H1 (cell line): ENCODE measurements at regions not wholly inside any gene's neighbourhood (a gene's known extent, or its start where the extent isn't known, plus 50 kb on each side); places are given as distances from the start of the nearest gene placed in this dataset.
A peak's percentile ranks its signal among the peaks of the same experiment; 100 is the strongest.

Source experiments
- CTCF ChIA-PET: fragments of 300-600 bp; sonication (Branson Sonifier 250); formaldehyde crosslinking; loops from one replicate; lab custom pipeline; 2021; ENCODE audit not compliant: partially characterized antibody; lab: Charles Lee
- POLR2A ChIA-PET: fragments of 300-600 bp; sonication (Branson Sonifier 250); formaldehyde crosslinking; loops from one replicate; lab custom pipeline; 2021; ENCODE audit warnings: inconsistent platforms; ENCODE audit not compliant: partially characterized antibody; lab: Charles Lee
- DNase-seq, 2 experiments: peaks; one replicate each; pipeline versions ENCODE4 v3.0.0 to v3.0.0-alpha.2; 2010 to 2022; ENCODE audit warnings: low spot score in 2 of 2, low read depth in 1 of 2, mixed read lengths in 1 of 2
- FAIRE-seq: peaks from 2 replicates; lab custom pipeline; 2011; peaks lifted over from hg19 to GRCh38; lab: Jason Lieb, UNC
- H2AFZ ChIP-seq: 2 replicates; pipeline ENCODE4 v1.8.1; 2012; ENCODE audit warnings: low read length, inconsistent platforms
- H2AK5ac ChIP-seq: 2 replicates; pipeline ENCODE4 v1.6.1; 2013; ENCODE audit warnings: low read depth, low read length
- H2BK120ac ChIP-seq: replicated peaks from 2 replicates; pipeline ENCODE3; 2013; ENCODE audit warnings: low read depth, low read length, inconsistent platforms
- H2BK12ac ChIP-seq: 2 replicates; pipeline ENCODE4 v1.6.1; 2013; ENCODE audit warnings: low read depth, low read length
- H2BK15ac ChIP-seq: 2 replicates; pipeline ENCODE4 v1.6.1; 2013; ENCODE audit warnings: low read length
- H2BK20ac ChIP-seq: 2 replicates; pipeline ENCODE4 v1.6.1; 2013; ENCODE audit warnings: low read length
- H2BK5ac ChIP-seq: 2 replicates; pipeline ENCODE4 v1.6.1; 2013; ENCODE audit warnings: low read depth, low read length
- H3K14ac ChIP-seq: 2 replicates; pipeline ENCODE4 v1.6.1; 2013; ENCODE audit warnings: inconsistent platforms; ENCODE audit not compliant: insufficient read length
- H3K18ac ChIP-seq: 2 replicates; pipeline ENCODE4 v1.6.1; 2013; ENCODE audit warnings: low read length; ENCODE audit errors: extremely low read depth
- H3K23ac ChIP-seq: 2 replicates; pipeline ENCODE4 v1.6.1; 2013; ENCODE audit warnings: inconsistent platforms; ENCODE audit not compliant: insufficient read length
- H3K23me2 ChIP-seq: 2 replicates; pipeline ENCODE4 v1.6.1; 2013; ENCODE audit warnings: low read depth, low read length
- H3K27ac ChIP-seq: 2 replicates; pipeline ENCODE4 v1.6.1; 2011; ENCODE audit warnings: low read depth, low read length, inconsistent platforms
- H3K27me3 ChIP-seq, 4 experiments: replicated peaks in 1 of 4; 1 replicate in 1 of 4; 2 replicates in 3 of 4; pipeline versions ENCODE4 v1.6.1 to v1.8.1; 2011 to 2013; ENCODE audit warnings: low read length in 3 of 4, mild to moderate bottlenecking in 3 of 4, inconsistent platforms in 2 of 4, mixed read lengths in 2 of 4, moderate library complexity in 1 of 4; ENCODE audit not compliant: control insufficient read depth in 3 of 4, insufficient read depth in 3 of 4; ENCODE audit errors: extremely low read depth in 1 of 4
- H3K36me3 ChIP-seq, 4 experiments: 2 replicates each; pipeline versions ENCODE4 v1.6.1 to v1.8.1; 2011 to 2013; ENCODE audit warnings: mild to moderate bottlenecking in 4 of 4, low read length in 3 of 4, moderate library complexity in 2 of 4, control low read depth in 1 of 4, inconsistent platforms in 1 of 4; ENCODE audit not compliant: insufficient read depth in 4 of 4, control insufficient read depth in 2 of 4
- H3K4ac ChIP-seq: replicated peaks from 2 replicates; pipeline ENCODE3; 2013; ENCODE audit warnings: low read length, low read depth, mixed read lengths, inconsistent platforms; ENCODE audit not compliant: insufficient read length
- H3K4me1 ChIP-seq, 4 experiments: replicated peaks in 1 of 4; 1 replicate in 1 of 4; 2 replicates in 3 of 4; pipeline versions ENCODE4 v1.6.1 to v1.8.1; 2011 to 2013; ENCODE audit warnings: low read length in 3 of 4, inconsistent platforms in 2 of 4, mixed read lengths in 1 of 4; ENCODE audit not compliant: insufficient read depth in 4 of 4, control insufficient read depth in 3 of 4
- H3K4me2 ChIP-seq, 2 experiments: 2 replicates each; pipeline versions ENCODE4 v1.6.1 to v1.8.1; 2011 to 2013; ENCODE audit warnings: low read depth in 2 of 2, low read length in 2 of 2, control low read depth in 1 of 2, inconsistent platforms in 1 of 2, mild to moderate bottlenecking in 1 of 2; ENCODE audit not compliant: insufficient read depth in 1 of 2
- H3K4me3 ChIP-seq, 4 experiments: fragments of 200-600, 300-600 bp in 1 of 4; sonication (generic), shearing (Covaris generic), sonication (Bioruptor Twin) in 1 of 4; 2 replicates each; pipeline versions ENCODE4 v1.5.1 to v1.8.1; 2011 to 2016; ENCODE audit warnings: low read length in 4 of 4, low read depth in 3 of 4, control low read depth in 2 of 4, inconsistent platforms in 2 of 4, mild to moderate bottlenecking in 2 of 4, mixed read lengths in 1 of 4, moderate library complexity in 1 of 4; ENCODE audit not compliant: insufficient read depth in 2 of 4; ENCODE audit errors: extremely low read depth in 1 of 4
- H3K56ac ChIP-seq: replicated peaks from 2 replicates; pipeline ENCODE3; 2013; ENCODE audit warnings: low read depth, mild to moderate bottlenecking, mixed read lengths, low read length, inconsistent platforms; ENCODE audit not compliant: insufficient read length
- H3K79me1 ChIP-seq: 2 replicates; pipeline ENCODE4 v1.6.1; 2013; ENCODE audit warnings: low read depth, low read length, control low read depth
- H3K79me2 ChIP-seq, 2 experiments: 2 replicates each; pipeline versions ENCODE4 v1.6.1 to v1.8.1; 2012 to 2013; ENCODE audit warnings: low read length in 2 of 2, mild to moderate bottlenecking in 2 of 2, inconsistent platforms in 1 of 2; ENCODE audit not compliant: insufficient read depth in 2 of 2, control insufficient read depth in 1 of 2
- H3K9ac ChIP-seq, 4 experiments: replicated peaks in 1 of 4; 1 replicate in 1 of 4; 2 replicates in 3 of 4; pipeline versions ENCODE4 v1.6.1 to v1.8.1; 2011 to 2013; ENCODE audit warnings: low read depth in 3 of 4, low read length in 3 of 4, control low read depth in 2 of 4, mild to moderate bottlenecking in 2 of 4, moderate library complexity in 2 of 4, inconsistent platforms in 1 of 4; ENCODE audit errors: extremely low read depth in 1 of 4
- H3K9me3 ChIP-seq, 2 experiments: 2 replicates each; pipeline versions ENCODE4 v1.6.1 to v1.8.1; 2012 to 2013; ENCODE audit warnings: mild to moderate bottlenecking in 2 of 2, moderate library complexity in 2 of 2, control low read depth in 1 of 2, inconsistent platforms in 1 of 2, low read depth in 1 of 2, low read length in 1 of 2, mixed read lengths in 1 of 2; ENCODE audit not compliant: insufficient read depth in 2 of 2
- H4K20me1 ChIP-seq, 2 experiments: replicated peaks in 1 of 2; 2 replicates each; pipeline versions ENCODE3 to v1.8.1; 2011 to 2013; ENCODE audit warnings: inconsistent platforms in 2 of 2, low read length in 2 of 2, mild to moderate bottlenecking in 1 of 2; ENCODE audit not compliant: insufficient read depth in 2 of 2, control insufficient read depth in 1 of 2
- H4K5ac ChIP-seq: 2 replicates; pipeline ENCODE4 v1.6.1; 2013; ENCODE audit warnings: low read length, low read depth, mixed read lengths, inconsistent platforms; ENCODE audit not compliant: insufficient read length
- H4K8ac ChIP-seq: 2 replicates; pipeline ENCODE4 v1.8.0; 2013; ENCODE audit warnings: mild to moderate bottlenecking, moderate library complexity, low read length, inconsistent platforms; ENCODE audit not compliant: insufficient read depth; ENCODE audit errors: extremely low read depth
- H4K91ac ChIP-seq: replicated peaks from 2 replicates; pipeline ENCODE3; 2013; ENCODE audit warnings: low read length, mixed read lengths, inconsistent platforms; ENCODE audit not compliant: insufficient read length
- TBP ChIP-seq: IDR thresholded peaks from 2 replicates; pipeline ENCODE4 v1.6.1; 2011; ENCODE audit warnings: low read depth, low read length, improper control_type of control experiment
- TEAD4 ChIP-seq: IDR thresholded peaks from 2 replicates; pipeline ENCODE4 v1.6.1; 2012; ENCODE audit warnings: low read depth, low read length, inconsistent platforms, mixed read lengths
- WGBS, 2 experiments: shearing (Covaris generic) in 1 of 2; methylation state at CpG; one replicate each; pipeline versions ENCODE4 v1.1.6 to v1.1.7; 2013 to 2015; ENCODE audit warnings: low lambda C conversion rate in 2 of 2, mixed read lengths in 2 of 2, inconsistent platforms in 1 of 2, low coverage in 1 of 2, missing lambda C conversion rate in 1 of 2; ENCODE audit not compliant: insufficient replicate concordance in 2 of 2, insufficient coverage in 1 of 2, insufficient read length in 1 of 2; ENCODE audit errors: extremely low coverage in 1 of 2, missing lambda C conversion rate in 1 of 2; 5-methylcytosine and 5-hydroxymethylcytosine counted together

DNA sequence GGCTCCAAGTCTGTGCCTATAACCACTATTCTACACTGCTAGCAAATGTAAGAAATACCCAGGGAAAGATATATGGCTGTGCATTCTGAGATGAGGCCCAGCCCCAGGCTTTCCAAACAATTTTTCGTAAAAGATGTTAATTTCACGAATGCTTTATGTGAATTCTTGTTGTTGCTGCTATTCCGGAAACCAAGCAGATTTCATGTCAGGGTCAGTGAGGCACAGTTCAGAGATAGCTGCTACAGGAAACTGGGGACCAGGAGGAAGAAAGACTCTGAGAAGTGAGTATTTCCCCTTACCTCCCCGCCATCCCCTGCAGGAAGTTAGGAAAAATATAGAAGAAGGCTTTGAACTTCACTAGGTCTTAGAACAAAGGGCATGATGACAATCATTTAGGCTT is 84.7 kb upstream of the TP53I11 start:
- Histone ChIP-seq H2AFZ (no peak overlapping the region), H2BK15ac (no peak overlapping the region), H3K56ac (no peak overlapping the region), H3K23ac (no peak overlapping the region), H4K5ac (no peak overlapping the region), H2BK120ac (no peak overlapping the region), H3K4ac (no peak overlapping the region)
- TF ChIP-seq TEAD4 (no peak), TBP (peak; percentile 45; the same call in 1 of the 2 replicates)
- TF ChIP-seq, all 59 proteins: peak for 1
- Histone ChIP-seq H2BK12ac (no peak overlapping the region), H2BK20ac (no peak overlapping the region), H3K23me2 (no peaks in the 10 kb centered on the region), H3K4me2 (no peak overlapping the region), H3K14ac (no peak overlapping the region), H3K27me3 (no peaks in the 10 kb centered on the region; a peak in 1 of 7 replicates), H3K79me1 (no peaks in the 10 kb centered on the region), H4K8ac (no peak overlapping the region), H3K9me3 (peaks cover 2 to 3% of the 10 kb centered on the region in 2 experiments; a peak in 3 of 4 replicates), H3K79me2 (no peaks in the 10 kb centered on the region), H2BK5ac (no peak overlapping the region), H3K4me1 (no peaks in the 10 kb centered on the region), H4K91ac (no peak overlapping the region), H4K20me1 (no peaks in the 10 kb centered on the region), H3K27ac (no peak overlapping the region), H2AK5ac (no peak overlapping the region), H3K18ac (no peak overlapping the region), H3K36me3 (no peaks in the 10 kb centered on the region), H3K4me3 (no peak overlapping the region), H3K9ac (no peak overlapping the region)
- no peak for FAIRE-seq
- ChIA-PET POLR2A (no interaction called here), CTCF (interaction anchor here (1.3 to 3.7 kb wide), 4 partner anchors 9 to 88 kb away, joined by 3 to 16 read pairs (median 9); no protein-coding TSS in a partner anchor)
- DNase-seq: no peak
- 88% methylated on average over 4 of the region's 4 CpGs; no CpG with 5 or more reads in 1 of the 2 experiments for WGBS, 2 experiments
